Tibial artery (tissue), 4 donors: ENCODE measurements at regions not wholly inside any gene's neighbourhood (a gene's known extent, or its start where the extent isn't known, plus 50 kb on each side); places are given as distances from the start of the nearest gene placed in this dataset.

ENCODE experiments used
- DNase-seq, 2 donors: peaks; one replicate each; pipeline ENCODE4 v3.0.0-alpha.2; 2019
- H3K27ac ChIP-seq, 2 donors: fragments of 200-600 bp; sonication (generic) in 1 of 2; 1 replicate in 1 of 2; 2 replicates in 1 of 2; pipeline ENCODE4 v1.5.1; 2018 to 2019; ENCODE audit warnings: mild to moderate bottlenecking in 1 of 2
- H3K27me3 ChIP-seq, 2 donors: fragments of 200-600 bp; sonication (generic) in 1 of 2; one replicate each; pipeline versions ENCODE4 v1.5.1 to v1.6.0; 2016 to 2019
- H3K36me3 ChIP-seq, 3 donors: fragments of 200-600 bp; sonication (generic) in 2 of 3; one replicate each; pipeline ENCODE4 v1.5.1; 2016 to 2019; ENCODE audit warnings: mild to moderate bottlenecking in 2 of 3
- H3K4me1 ChIP-seq, 4 donors: fragments of 200-600 bp; sonication (generic) in 2 of 4; 1 replicate in 3 of 4; 2 replicates in 1 of 4; pipeline ENCODE4 v1.5.1; 2016 to 2019
- H3K4me3 ChIP-seq, 2 donors: fragments of 200-600 bp; sonication (generic) in 1 of 2; 1 replicate in 1 of 2; 2 replicates in 1 of 2; pipeline ENCODE4 v1.5.1; 2018 to 2019; ENCODE audit warnings: mild to moderate bottlenecking in 2 of 2
- H3K9me3 ChIP-seq, 3 donors: fragments of 200-600 bp; sonication (generic) in 1 of 3; one replicate each; pipeline ENCODE4 v1.5.1; 2016 to 2019
- intact Hi-C: fragments of 100-400 bp; cut with DNase I; formaldehyde crosslinking; loops from one replicate; pipeline ENCODE4 v1.15.0; 2023; ENCODE audit warnings: low total_unique reads
- TF ChIP-seq, protein P1 (sequence below), 2 experiments: fragments of 200-600 bp in 1 of 2; fragments of 450-650 bp in 1 of 2; IDR thresholded peaks; one replicate each; pipeline ENCODE4 v1.5.1; 2017 to 2019; ENCODE audit warnings: antibody characterized with exemption in 2 of 2, mild to moderate bottlenecking in 1 of 2, moderate library complexity in 1 of 2

GRCh38 chr5:17918373-17919104 lies 284.3 kb downstream of the TAF11L14 start:
- H3K4me1 ChIP-seq = no peaks in the 10 kb centered on the region
- intact Hi-C loops = no loop called here
- no peak overlapping the region for H3K27ac ChIP-seq
- H3K9me3 ChIP-seq = no peaks in the 10 kb centered on the region
- DNase-seq = no peak
- TF ChIP-seq, protein P1, sequence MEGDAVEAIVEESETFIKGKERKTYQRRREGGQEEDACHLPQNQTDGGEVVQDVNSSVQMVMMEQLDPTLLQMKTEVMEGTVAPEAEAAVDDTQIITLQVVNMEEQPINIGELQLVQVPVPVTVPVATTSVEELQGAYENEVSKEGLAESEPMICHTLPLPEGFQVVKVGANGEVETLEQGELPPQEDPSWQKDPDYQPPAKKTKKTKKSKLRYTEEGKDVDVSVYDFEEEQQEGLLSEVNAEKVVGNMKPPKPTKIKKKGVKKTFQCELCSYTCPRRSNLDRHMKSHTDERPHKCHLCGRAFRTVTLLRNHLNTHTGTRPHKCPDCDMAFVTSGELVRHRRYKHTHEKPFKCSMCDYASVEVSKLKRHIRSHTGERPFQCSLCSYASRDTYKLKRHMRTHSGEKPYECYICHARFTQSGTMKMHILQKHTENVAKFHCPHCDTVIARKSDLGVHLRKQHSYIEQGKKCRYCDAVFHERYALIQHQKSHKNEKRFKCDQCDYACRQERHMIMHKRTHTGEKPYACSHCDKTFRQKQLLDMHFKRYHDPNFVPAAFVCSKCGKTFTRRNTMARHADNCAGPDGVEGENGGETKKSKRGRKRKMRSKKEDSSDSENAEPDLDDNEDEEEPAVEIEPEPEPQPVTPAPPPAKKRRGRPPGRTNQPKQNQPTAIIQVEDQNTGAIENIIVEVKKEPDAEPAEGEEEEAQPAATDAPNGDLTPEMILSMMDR (IDR thresholded peaks at IDR 0.05) = no peak
- no peaks in the 10 kb centered on the region for H3K36me3 ChIP-seq
- no peaks in the 10 kb centered on the region for H3K27me3 ChIP-seq
- no peak overlapping the region for H3K4me3 ChIP-seq

GRCh38 chr5:17925276-17925675 lies 291.0 kb downstream of the TAF11L14 start:
- Histone ChIP-seq H3K4me1 (peaks cover 0 to 13% (median 7%) of the 10 kb centered on the region in 4 donors), H3K9me3 (no peaks in the 10 kb centered on the region), H3K4me3 (no peak overlapping the region), H3K36me3 (no peaks in the 10 kb centered on the region), H3K27me3 (no peaks in the 10 kb centered on the region), H3K27ac (no peak overlapping the region)
- intact Hi-C loops = no loop called here
- no peak for DNase-seq
- TF ChIP-seq, protein P1 (IDR thresholded peaks at IDR 0.05) = no peak

DNA sequence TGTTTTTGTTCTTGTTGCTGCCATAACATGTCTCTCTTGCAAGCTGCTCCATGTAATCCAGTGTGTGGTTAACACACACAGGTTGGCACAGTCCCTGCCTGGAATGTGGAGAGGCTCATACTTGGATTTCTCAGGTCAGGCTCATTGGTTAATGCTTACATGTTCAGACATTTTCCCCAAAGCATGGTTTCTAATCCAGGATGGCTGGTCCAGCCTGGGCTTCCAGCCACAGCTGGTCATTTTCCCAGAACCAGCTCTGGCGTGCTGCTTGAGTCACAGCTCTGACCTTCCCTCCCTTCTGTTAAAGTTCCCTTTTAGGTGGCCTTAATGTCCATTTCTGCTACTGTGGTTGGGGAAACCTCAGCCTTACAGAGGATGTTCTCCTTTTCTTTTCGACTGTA lies 294.3 kb downstream of the TAF11L14 start:
- peaks cover 0 to 4% (median 3%) of the 10 kb centered on the region in 3 donors for H3K9me3 ChIP-seq
- TF ChIP-seq, protein P1 (IDR thresholded peaks at IDR 0.05) = no peak
- peak overlapping the region in 1 of 2 donors; percentile 21 for H3K27ac ChIP-seq
- no peaks in the 10 kb centered on the region for H3K27me3 ChIP-seq
- DNase-seq = peak; percentile 29 to 72
- H3K4me3 ChIP-seq = no peak overlapping the region
- intact Hi-C loops = no loop called here
- no peaks in the 10 kb centered on the region for H3K36me3 ChIP-seq
- peaks cover 0 to 13% (median 7%) of the 10 kb centered on the region in 4 donors for H3K4me1 ChIP-seq

GRCh38 chr5:17929171-17929570 lies 294.9 kb downstream of the TAF11L14 start:
- peaks cover 0 to 13% (median 7%) of the 10 kb centered on the region in 4 donors for H3K4me1 ChIP-seq
- no peak for DNase-seq
- no peaks in the 10 kb centered on the region for H3K27me3 ChIP-seq
- H3K4me3 ChIP-seq = no peak overlapping the region
- intact Hi-C loops = no loop called here
- no peaks in the 10 kb centered on the region for H3K36me3 ChIP-seq
- TF ChIP-seq, protein P1 (IDR thresholded peaks at IDR 0.05) = no peak
- peaks cover 0 to 6% (median 4%) of the 10 kb centered on the region in 3 donors for H3K9me3 ChIP-seq
- H3K27ac ChIP-seq = peak overlapping the region in 1 of 2 donors; percentile 21

DNA sequence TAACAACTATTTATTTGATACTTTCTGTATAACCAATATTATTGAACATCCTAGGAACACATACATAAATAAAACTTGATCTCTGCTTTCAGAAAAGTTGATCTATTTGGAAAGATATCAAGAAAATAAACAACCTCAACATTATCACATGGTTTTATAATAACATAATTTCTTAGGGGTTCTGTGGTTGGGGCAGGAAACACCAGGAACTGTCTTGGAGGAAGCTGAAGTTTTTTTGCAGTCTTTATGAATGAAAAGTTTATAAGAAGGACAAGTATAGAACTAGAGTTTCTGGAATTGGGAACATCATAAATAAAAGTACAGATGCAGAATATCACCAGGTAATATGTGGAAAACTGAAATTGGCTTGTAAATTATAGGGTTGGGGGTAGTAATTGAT lies 296.1 kb downstream of the TAF11L14 start:
- TF ChIP-seq, protein P1 (IDR thresholded peaks at IDR 0.05) = no peak
- no peak for DNase-seq
- Histone ChIP-seq H3K4me3 (no peak overlapping the region), H3K4me1 (peaks cover 0 to 13% (median 7%) of the 10 kb centered on the region in 4 donors), H3K27me3 (no peaks in the 10 kb centered on the region), H3K36me3 (no peaks in the 10 kb centered on the region), H3K27ac (no peak overlapping the region), H3K9me3 (peaks cover 0 to 9% (median 9%) of the 10 kb centered on the region in 3 donors)
- intact Hi-C loops = no loop called here
